Fibroblast of lung (primary cell): ENCODE measurements at regions not wholly inside any gene's neighbourhood (a gene's known extent, or its start where the extent isn't known, plus 50 kb on each side); places are given as distances from the start of the nearest gene placed in this dataset.

ENCODE experiments used
- EZH2 ChIP-seq: IDR thresholded peaks from 2 replicates; pipeline ENCODE4 v1.5.1; 2012; ENCODE audit warnings: low read length, control low read depth, mild to moderate bottlenecking; ENCODE audit errors: missing control alignments
- TF ChIP-seq, protein P1 (sequence below), 2 donors: IDR thresholded peaks in 1 of 2; conservative IDR thresholded peaks in 1 of 2; 1 replicate in 1 of 2; 2 replicates in 1 of 2; pipeline ENCODE4 v1.5.1; 2011 to 2012; ENCODE audit warnings: low read length in 2 of 2, control low read depth in 1 of 2, inconsistent platforms in 1 of 2, low read depth in 1 of 2, mild to moderate bottlenecking in 1 of 2

DNA sequence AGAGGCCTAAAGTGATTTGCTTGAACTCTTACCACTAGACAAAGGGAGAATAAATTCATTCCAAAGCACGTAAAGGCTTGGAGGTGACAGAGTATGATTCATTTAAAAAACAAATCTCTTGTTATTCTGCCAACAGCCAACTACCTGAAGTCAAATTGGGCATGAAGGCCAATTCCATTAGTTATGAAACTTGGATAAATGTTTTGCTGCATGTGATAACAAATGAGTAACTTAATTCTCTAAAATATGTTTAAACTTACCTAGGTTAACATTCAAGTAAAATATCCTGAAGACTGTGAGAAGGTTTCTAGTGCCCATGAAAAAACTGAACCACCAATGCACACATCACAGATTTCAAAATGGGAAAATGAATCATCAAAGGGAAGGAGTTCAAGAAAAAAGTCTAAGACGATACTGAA, 120.1 kb upstream of the TSLP start:
- TF ChIP-seq, protein P1, sequence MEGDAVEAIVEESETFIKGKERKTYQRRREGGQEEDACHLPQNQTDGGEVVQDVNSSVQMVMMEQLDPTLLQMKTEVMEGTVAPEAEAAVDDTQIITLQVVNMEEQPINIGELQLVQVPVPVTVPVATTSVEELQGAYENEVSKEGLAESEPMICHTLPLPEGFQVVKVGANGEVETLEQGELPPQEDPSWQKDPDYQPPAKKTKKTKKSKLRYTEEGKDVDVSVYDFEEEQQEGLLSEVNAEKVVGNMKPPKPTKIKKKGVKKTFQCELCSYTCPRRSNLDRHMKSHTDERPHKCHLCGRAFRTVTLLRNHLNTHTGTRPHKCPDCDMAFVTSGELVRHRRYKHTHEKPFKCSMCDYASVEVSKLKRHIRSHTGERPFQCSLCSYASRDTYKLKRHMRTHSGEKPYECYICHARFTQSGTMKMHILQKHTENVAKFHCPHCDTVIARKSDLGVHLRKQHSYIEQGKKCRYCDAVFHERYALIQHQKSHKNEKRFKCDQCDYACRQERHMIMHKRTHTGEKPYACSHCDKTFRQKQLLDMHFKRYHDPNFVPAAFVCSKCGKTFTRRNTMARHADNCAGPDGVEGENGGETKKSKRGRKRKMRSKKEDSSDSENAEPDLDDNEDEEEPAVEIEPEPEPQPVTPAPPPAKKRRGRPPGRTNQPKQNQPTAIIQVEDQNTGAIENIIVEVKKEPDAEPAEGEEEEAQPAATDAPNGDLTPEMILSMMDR (conservative IDR thresholded peaks at IDR 0.05 in 1 of 2, IDR thresholded peaks at IDR 0.05 in 1 of 2; ENCODE audit: low read depth in 1 of 2, low read length in 2 of 2): no peak
- TF ChIP-seq EZH2: no peak
